Sigmoid colon (tissue), 6 donors: ENCODE measurements at regions not wholly inside any gene's neighbourhood (a gene's known extent, or its start where the extent isn't known, plus 50 kb on each side); places are given as distances from the start of the nearest gene placed in this dataset.

Experiments used
- DNase-seq: peaks from one replicate; pipeline ENCODE4 v3.0.0-alpha.2; 2019
- H3K27ac ChIP-seq, 4 donors: fragments of 200-600 bp; sonication (generic); one replicate each; pipeline ENCODE4 v1.5.1; 2016 to 2019; ENCODE audit warnings: mild to moderate bottlenecking in 1 of 4
- H3K27me3 ChIP-seq, 3 donors: fragments of 200-600 bp; sonication (generic); one replicate each; pipeline ENCODE4 v1.5.1; 2019; ENCODE audit warnings: mild to moderate bottlenecking in 1 of 3
- H3K36me3 ChIP-seq, 4 donors: fragments of 200-600 bp; sonication (generic); one replicate each; pipeline ENCODE4 v1.5.1; 2016 to 2019
- H3K4me1 ChIP-seq, 4 donors: fragments of 200-600 bp; sonication (generic); one replicate each; pipeline ENCODE4 v1.5.1; 2017 to 2019
- H3K4me3 ChIP-seq, 4 donors: fragments of 200-600 bp; sonication (generic); one replicate each; pipeline ENCODE4 v1.5.1; 2017 to 2019; ENCODE audit warnings: mild to moderate bottlenecking in 2 of 4, moderate library complexity in 1 of 4
- H3K9me3 ChIP-seq, 4 donors: fragments of 200-600 bp in 3 of 4; sonication (generic) in 3 of 4; one replicate each; pipeline versions ENCODE4 v1.5.1 to v1.6.1; 2013 to 2019
- EP300 ChIP-seq, 4 donors: sonication (generic); formaldehyde crosslinking; IDR thresholded peaks; one replicate each; pipeline ENCODE4 v1.6.1; 2017; ENCODE audit warnings: antibody characterized with exemption in 4 of 4
- POLR2A ChIP-seq, 2 donors: fragments of 450-650 bp; IDR thresholded peaks; one replicate each; pipeline ENCODE4 v1.6.1; 2016; ENCODE audit warnings: antibody characterized with exemption in 2 of 2, mild to moderate bottlenecking in 2 of 2, moderate library complexity in 2 of 2
- POLR2AphosphoS5 ChIP-seq, 4 donors: sonication (generic); formaldehyde crosslinking; IDR thresholded peaks; one replicate each; pipeline ENCODE4 v1.6.1; 2017; ENCODE audit warnings: antibody characterized with exemption in 4 of 4
- WGBS, 2 donors: extraction: QIAGEN DNeasy Blood & Tissue Kit; methylation state at CpG; one replicate each; pipeline ENCODE4 v1.1.7; 2013; 5-methylcytosine and 5-hydroxymethylcytosine counted together
- intact Hi-C: fragments of 100-400 bp; cut with DNase I; formaldehyde crosslinking; loops from one replicate; pipeline ENCODE4 v1.15.1; 2023
- TF ChIP-seq, protein P1 (sequence below), 4 experiments: fragments of 450-650 bp in 3 of 4; fragments of 200-600 bp in 1 of 4; IDR thresholded peaks; one replicate each; pipeline ENCODE4 v1.5.1; 2016 to 2019; ENCODE audit warnings: antibody characterized with exemption in 4 of 4, mild to moderate bottlenecking in 3 of 4, moderate library complexity in 2 of 4
- donor health status: healthy with polysubstance abuse.
- donor health status: healthy.

DNA sequence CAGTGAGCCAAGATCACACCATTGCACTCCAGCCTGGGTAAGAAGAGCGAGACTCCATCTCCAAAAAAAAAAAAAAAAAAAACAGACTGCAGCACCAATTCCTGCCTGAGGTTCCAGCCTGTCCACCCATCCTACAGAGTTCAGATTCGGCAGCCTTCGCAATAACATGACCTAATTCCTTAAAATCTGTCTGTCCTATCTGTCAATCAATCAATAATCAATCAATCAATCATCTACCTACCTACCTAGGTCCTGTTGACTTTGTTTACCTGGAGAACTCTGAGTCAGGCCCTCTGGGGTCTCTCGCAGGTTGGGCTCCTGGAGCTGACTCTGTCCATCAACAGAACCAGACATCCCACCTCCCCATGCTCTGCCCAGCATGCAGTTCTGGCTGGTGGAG is 236.7 kb downstream of the ENGASE start:
- H3K9me3 ChIP-seq = no peaks in the 10 kb centered on the region
- no peak for TF ChIP-seq POLR2AphosphoS5 (IDR thresholded peaks at IDR 0.05)
- H3K27ac ChIP-seq = no peak overlapping the region
- DNase-seq = no peak
- peaks cover 0 to 6% (median 0%) of the 10 kb centered on the region in 3 donors for H3K27me3 ChIP-seq
- intact Hi-C loops = no loop called here
- no peak overlapping the region for H3K4me3 ChIP-seq
- WGBS, 2 donors = 78 to 79% methylated on average over 4 of the region's 4 CpGs
- peaks cover 0 to 24% (median 14%) of the 10 kb centered on the region in 4 donors for H3K4me1 ChIP-seq
- H3K36me3 ChIP-seq = peaks cover 0 to 21% (median 4%) of the 10 kb centered on the region in 4 donors

DNA sequence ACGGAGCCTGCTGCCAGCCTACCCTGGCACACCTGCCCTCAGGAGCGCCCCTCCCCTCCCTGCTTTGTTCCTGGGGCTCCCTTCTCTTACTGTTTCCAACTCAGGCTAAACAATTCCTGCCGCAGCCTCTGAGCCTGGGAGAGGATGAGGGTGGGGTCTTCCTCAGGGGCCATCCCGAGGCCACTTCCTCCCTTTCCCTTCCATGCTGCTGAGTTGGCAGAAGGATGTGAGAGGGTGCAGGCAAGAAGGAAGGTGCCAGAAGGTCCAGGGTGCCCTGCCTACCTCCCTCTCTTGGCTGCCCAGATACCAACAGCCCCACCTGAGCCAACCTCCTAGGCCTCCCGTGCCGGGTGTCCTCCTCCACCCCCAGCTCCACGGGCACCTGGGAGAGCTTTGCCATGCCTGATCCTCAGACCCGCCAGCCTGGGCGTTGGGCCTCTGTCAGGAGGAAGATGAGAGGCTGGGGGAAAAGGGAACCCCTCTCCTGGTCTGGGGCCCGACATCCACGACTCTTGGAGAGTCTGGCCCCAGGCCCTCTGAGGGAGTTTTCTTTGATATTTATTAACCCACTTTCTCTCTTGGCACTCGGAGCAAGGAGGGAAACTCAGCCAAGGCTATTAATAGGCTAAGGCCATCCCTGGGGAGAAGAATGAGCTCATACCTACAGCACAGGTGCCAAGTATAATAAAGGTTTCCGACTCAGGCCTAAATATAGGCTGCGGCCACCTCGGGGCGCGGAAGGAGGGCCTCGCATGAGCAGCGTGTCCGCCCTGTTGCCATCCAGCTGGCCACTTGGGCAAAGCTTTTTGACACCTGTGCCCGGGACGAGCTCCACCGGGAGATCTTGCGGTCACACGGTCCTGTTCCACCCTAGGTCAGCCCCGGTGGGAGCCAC is 232.0 kb downstream of the ENGASE start:
- 64 to 76% methylated on average over 26 of the region's 26 CpGs for WGBS, 2 donors
- Histone ChIP-seq H3K36me3 (peaks cover 0 to 26% (median 4%) of the 10 kb centered on the region in 4 donors), H3K9me3 (no peaks in the 10 kb centered on the region), H3K4me3 (no peak overlapping the region), H3K27me3 (no peaks in the 10 kb centered on the region), H3K27ac (peak overlapping the region in 2 of 4 donors; percentile 28 to 38), H3K4me1 (peaks cover 0 to 24% (median 15%) of the 10 kb centered on the region in 4 donors)
- intact Hi-C loops = no loop called here
- DNase-seq = no peak
- TF ChIP-seq POLR2A (IDR thresholded peaks at IDR 0.05) = no peak
- TF ChIP-seq EP300 (IDR thresholded peaks at IDR 0.05) = no peak
- TF ChIP-seq POLR2AphosphoS5 (IDR thresholded peaks at IDR 0.05) = no peak
- TF ChIP-seq, protein P1, sequence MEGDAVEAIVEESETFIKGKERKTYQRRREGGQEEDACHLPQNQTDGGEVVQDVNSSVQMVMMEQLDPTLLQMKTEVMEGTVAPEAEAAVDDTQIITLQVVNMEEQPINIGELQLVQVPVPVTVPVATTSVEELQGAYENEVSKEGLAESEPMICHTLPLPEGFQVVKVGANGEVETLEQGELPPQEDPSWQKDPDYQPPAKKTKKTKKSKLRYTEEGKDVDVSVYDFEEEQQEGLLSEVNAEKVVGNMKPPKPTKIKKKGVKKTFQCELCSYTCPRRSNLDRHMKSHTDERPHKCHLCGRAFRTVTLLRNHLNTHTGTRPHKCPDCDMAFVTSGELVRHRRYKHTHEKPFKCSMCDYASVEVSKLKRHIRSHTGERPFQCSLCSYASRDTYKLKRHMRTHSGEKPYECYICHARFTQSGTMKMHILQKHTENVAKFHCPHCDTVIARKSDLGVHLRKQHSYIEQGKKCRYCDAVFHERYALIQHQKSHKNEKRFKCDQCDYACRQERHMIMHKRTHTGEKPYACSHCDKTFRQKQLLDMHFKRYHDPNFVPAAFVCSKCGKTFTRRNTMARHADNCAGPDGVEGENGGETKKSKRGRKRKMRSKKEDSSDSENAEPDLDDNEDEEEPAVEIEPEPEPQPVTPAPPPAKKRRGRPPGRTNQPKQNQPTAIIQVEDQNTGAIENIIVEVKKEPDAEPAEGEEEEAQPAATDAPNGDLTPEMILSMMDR (IDR thresholded peaks at IDR 0.05) = no peak

DNA sequence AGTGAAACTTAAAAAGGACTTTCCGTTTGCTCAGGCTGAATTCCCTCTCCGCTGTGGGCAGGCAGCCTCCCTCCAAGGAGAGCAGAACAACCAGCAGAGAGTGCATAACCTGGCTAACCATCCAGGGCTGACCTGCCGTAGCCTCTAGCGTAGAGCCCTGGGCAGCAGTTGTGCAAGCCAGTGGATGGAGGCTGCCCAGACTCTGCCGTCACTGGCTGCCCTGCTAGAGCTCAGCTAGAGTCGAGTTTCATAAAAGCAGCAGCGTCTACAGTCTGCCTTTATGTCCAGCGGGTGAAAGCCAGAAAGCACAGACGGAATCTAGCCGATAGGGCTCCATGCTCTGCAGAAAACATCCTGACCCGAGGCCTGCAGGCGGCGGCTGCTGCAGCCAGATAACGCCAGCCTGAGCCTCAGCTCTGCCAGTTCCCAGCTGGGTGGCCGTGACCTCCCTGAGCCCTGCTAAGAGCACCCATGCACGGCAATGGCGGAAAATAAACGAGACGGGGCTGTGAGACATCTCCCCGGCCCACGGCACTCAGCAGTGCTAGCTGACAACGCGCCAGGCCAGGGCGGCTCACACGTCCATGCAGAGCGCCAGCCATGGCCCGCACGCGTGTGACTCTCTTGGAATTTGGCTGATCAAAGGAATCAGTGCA is 231.3 kb downstream of the ENGASE start:
- 54 to 57% methylated on average over 29 of the region's 29 CpGs for WGBS, 2 donors

DNA sequence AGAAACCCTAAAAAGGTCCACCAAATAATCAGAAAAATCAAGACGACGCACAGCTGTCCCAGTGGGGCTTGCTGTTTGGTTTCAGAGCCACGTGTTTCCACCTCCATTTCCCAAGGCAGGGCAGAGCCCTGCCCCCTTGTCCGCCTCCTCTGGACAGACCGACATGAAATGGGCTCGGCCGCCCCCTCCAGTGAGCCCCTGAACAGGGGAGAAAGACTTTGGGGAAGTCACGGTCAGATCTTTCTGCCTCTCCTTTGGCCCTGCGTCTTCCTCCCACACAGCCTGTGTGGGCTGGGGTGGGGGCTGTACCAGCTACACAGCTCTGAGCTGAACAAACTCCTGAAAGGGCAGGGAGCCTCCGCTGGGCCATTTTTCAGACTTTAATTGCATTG is 230.7 kb downstream of the ENGASE start:
- 39 to 54% methylated on average over 10 of the region's 10 CpGs for WGBS, 2 donors
- H3K4me1 ChIP-seq = peaks cover 0 to 24% (median 15%) of the 10 kb centered on the region in 4 donors
- no peak overlapping the region for H3K27ac ChIP-seq
- TF ChIP-seq POLR2A (IDR thresholded peaks at IDR 0.05) = no peak
- H3K27me3 ChIP-seq = no peaks in the 10 kb centered on the region
- no peak overlapping the region for H3K4me3 ChIP-seq
- no peaks in the 10 kb centered on the region for H3K9me3 ChIP-seq
- intact Hi-C loops = no loop called here
- peaks cover 0 to 27% (median 4%) of the 10 kb centered on the region in 4 donors for H3K36me3 ChIP-seq
- no peak for DNase-seq

More for the DNA sequence above, 231.3 kb downstream of the ENGASE start:
- Histone ChIP-seq H3K36me3 (peaks cover 0 to 26% (median 4%) of the 10 kb centered on the region in 4 donors), H3K27me3 (no peaks in the 10 kb centered on the region), H3K27ac (peak overlapping the region in 2 of 4 donors; percentile 28 to 38), H3K9me3 (no peaks in the 10 kb centered on the region), H3K4me1 (peaks cover 0 to 24% (median 15%) of the 10 kb centered on the region in 4 donors), H3K4me3 (no peak overlapping the region)
- intact Hi-C loops = no loop called here
- TF ChIP-seq EP300 (IDR thresholded peaks at IDR 0.05) = no peak
- TF ChIP-seq POLR2AphosphoS5 (IDR thresholded peaks at IDR 0.05) = peak in 1 of 4 donors; percentile 11
- no peak for DNase-seq

DNA sequence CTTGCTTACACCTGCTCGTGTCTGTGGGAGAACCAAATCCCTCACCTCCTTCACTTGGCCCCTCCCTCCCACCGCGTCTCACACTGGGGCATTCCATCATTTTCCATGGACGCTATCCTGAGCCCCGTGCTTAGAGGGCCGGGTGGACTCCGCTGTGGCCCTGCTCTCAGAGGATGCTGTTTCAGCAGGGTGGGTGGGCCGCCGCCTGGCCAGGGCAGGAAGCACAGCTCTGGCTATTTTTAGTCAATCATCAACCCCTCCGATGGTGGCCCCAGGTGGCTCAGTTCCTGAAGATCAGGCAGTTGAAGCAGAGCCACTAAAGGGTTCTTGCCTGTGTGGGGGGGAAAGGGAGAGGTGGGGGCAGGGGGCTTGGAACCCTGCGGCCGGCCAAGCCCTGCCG is 230.3 kb downstream of the ENGASE start:
- no peaks in the 10 kb centered on the region for H3K9me3 ChIP-seq
- TF ChIP-seq POLR2AphosphoS5 (IDR thresholded peaks at IDR 0.05) = no peak
- TF ChIP-seq EP300 (IDR thresholded peaks at IDR 0.05) = no peak
- TF ChIP-seq POLR2A (IDR thresholded peaks at IDR 0.05) = no peak
- TF ChIP-seq, protein P1 (IDR thresholded peaks at IDR 0.05) = no peak
- intact Hi-C loops = no loop called here
- no peak for DNase-seq
- H3K4me3 ChIP-seq = no peak overlapping the region
- no peaks in the 10 kb centered on the region for H3K27me3 ChIP-seq
- WGBS, 2 donors = 42 to 52% methylated on average over 13 of the region's 13 CpGs
- H3K4me1 ChIP-seq = peaks cover 0 to 24% (median 15%) of the 10 kb centered on the region in 4 donors
- H3K27ac ChIP-seq = no peak overlapping the region
- peaks cover 0 to 29% (median 4%) of the 10 kb centered on the region in 4 donors for H3K36me3 ChIP-seq

DNA sequence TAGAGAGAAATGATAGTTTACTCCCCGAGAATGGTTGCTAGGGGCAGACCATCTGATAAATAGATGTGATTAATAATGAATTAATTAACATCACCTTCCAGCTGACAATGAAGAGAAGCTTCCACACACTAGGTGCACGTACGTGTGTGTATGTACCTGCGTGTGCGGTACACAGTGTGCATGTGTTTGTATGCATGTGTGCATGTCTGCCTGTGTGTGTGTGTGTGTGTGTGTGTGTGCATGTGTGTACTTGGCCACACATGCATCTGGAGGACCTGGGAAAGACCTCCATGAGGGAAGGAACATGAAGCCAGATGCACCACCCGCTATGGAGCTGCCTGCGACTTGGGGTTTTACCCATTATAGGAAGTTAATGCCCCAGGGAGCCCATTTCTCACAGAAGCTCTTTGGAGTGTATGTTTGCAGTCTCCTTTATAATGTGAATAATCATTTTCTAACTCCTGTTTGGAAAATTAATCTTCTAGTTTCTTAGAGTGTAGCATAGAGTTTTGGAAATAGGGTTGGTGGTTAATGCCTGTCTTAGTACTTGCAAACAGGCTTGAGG is 229.1 kb downstream of the ENGASE start:
- Histone ChIP-seq H3K4me3 (no peak overlapping the region), H3K36me3 (peaks cover 0 to 34% (median 4%) of the 10 kb centered on the region in 4 donors), H3K4me1 (peaks cover 0 to 24% (median 15%) of the 10 kb centered on the region in 4 donors), H3K27me3 (no peaks in the 10 kb centered on the region), H3K9me3 (no peaks in the 10 kb centered on the region), H3K27ac (no peak overlapping the region)
- WGBS, 2 donors = 84 to 86% methylated on average over 7 of the region's 7 CpGs
- intact Hi-C loops = no loop called here
- no peak for TF ChIP-seq POLR2AphosphoS5 (IDR thresholded peaks at IDR 0.05)
- TF ChIP-seq, protein P1 (IDR thresholded peaks at IDR 0.05) = no peak
- TF ChIP-seq EP300 (IDR thresholded peaks at IDR 0.05) = no peak
- TF ChIP-seq POLR2A (IDR thresholded peaks at IDR 0.05) = no peak
- DNase-seq = no peak
